Kidney tubule cell (primary cell): ENCODE measurements at regions not wholly inside any gene's neighbourhood (a gene's known extent, or its start where the extent isn't known, plus 50 kb on each side); places are given as distances from the start of the nearest gene placed in this dataset.

ENCODE experiments used
- DNase-seq: peaks from one replicate; pipeline ENCODE4 v3.0.0-alpha.2; 2018; ENCODE audit warnings: low spot score

DNA sequence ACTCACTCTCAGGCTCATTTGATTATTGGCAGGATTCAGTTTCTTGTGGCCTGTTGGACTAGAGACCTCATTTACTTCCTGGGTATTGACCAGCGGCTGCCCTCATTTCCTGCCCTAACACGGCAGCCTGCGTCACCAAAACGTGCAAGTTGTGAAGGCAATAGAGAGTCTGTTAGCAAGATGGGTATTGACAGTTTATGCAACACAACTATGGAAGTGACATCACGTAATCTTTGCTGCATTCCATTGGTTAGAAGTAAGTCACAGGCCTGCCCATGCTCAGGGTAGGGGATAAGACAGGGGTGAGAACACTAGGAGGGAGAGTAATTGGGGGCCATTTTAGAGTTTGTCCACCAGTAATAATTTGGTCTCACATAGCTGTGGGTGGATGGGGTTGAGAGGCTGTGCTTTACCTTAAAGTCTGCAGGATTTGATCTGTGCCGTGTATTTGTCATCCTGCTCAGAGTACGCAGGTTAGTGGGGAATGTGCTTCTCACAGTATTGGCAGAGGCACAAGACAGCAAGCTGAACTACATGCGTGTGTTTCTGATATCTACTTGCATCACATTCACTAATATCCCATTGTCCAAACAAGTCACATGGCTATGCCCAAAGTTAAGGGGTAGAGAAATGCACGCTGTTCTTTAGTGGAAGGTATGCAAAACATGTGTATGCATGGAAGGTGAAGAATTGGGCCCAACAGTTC lies 83.3 kb downstream of the EDEM1 start:
- no peak for DNase-seq

- DNase-seq = no peak
Observed at GRCh38 chr3:5271372-5271683, 83.8 kb downstream of the EDEM1 start.

DNA sequence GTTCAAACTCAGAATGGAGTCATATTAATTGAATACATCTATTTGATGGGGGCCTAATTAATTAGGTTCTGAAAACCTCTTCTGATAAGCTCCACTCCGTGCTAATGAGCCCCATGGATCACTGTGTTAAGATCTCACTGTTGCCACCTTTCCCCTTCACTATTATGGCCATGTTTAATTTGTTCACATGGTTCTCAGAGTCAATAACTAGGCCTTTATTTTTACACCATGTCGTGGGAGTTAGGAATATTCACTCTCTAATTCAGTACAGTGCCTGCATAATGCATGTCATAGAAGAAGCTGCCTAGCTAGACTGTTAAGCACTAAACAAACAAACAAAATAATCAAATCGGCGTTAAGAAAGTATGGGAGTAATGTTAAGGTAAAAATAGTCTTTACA lies 84.9 kb downstream of the EDEM1 start:
- DNase-seq = no peak

DNA sequence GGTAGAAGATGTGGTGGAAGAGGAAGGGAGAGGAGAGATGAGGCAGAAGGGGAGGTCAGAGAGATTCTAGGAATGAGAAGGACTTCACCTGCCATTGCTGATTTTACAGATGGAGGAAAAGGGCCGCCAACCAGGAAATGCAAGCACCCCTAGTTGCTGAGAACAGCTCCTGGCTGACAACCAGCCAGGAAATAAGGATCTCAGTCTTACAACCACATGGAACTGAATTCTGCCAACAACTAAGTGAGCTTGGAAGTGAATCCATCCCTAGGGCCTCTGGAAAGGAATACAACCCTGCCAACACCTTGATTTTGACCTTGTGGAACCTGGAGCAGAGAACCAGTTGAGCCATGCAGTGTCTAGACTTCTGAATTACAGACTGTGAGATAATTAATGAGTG lies 86.6 kb downstream of the EDEM1 start:
- no peak for DNase-seq

GRCh38 chr3:5275529-5275928 lies 88.0 kb downstream of the EDEM1 start:
- peak; percentile 36 for DNase-seq

DNA sequence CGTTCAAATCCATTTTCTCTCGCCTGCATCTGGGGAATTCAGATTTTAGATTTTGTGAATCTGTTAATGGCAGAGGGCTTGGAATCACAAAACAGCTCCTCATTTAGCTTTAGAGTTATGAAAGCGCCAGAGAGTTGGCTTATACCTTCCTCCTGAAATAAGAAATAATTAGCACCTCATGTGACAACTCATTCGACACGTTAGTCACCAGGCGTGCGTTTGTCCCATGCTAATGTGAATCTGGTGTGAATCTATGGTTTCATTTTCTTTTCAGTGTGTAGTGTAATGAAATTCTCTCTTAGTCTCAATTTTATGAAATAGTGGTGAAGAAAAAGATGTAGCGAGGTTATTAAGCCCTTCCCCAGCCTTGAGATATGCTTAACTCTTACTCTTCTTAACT lies 89.4 kb downstream of the EDEM1 start:
- DNase-seq = no peak

DNA sequence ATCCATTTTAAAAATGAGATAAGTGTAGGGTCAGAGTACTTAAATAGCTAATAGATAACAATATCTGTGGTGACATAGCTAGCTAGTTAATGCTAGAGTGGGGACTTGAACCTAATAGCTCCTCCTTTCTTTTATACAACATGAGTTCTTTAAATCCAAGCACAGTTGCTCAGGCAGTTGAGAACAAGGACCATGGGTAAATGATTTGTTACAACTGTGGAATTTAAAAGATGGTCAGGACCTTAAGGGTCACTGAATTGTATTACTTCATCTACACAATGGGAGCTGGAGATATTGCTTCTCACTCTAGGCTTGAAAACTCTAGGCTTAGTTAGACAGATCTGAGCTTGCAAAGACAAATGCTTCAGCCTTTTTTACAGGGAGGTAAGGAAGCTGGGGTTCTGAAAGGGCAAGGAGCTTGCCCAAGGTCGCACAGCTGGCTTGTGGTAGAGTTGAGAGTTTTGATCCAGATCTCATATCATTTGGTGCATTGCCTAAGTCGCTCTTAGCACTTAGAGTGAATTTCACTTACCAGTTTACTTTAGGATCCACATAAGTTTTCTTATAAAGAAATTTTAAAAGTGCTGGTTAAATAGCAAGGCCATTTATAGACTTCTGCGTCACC lies 90.2 kb downstream of the EDEM1 start:
- DNase-seq = peak; percentile 45

DNA sequence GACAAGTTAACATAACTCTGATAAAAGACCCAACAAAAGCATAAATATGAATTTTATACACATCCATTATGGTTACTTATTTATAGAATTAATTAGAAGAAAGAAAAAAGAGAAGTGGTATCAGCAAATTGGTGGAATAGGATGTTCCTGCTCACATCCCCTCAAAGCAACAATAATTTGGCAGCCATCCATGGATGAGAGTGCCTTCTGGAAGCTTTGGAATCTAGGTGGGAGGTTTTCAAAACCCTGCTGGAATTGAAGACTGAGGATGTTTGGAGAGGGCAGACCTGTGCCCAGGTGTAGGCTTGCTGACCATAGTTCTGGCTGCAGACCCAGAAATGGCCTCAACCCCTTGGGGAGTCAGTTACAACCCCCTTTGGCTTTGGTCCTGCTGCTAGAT lies 91.2 kb downstream of the EDEM1 start:
- peak; percentile 75 for DNase-seq

DNA sequence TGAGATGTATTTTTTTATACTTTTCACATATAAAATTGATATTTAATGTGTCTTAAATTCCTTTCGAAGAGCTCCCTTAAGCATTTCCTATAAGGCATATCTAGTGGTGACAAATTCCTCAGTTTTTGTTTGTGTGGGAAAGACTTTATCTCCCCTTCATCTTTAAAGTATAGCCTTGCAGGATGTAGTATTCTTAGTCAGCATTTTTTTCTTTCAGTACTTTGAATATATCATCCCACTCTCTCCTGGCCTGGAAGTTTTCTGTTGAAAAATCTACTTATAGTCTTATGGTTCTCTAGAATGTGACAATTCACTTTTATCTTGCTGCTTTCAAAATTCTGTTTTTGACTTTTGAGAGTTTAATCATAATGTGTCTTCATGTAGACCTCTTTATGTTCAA lies 95.2 kb downstream of the EDEM1 start:
- DNase-seq = no peak

GRCh38 chr3:5285439-5285838 lies 97.9 kb downstream of the EDEM1 start:
- DNase-seq = no peak

DNA sequence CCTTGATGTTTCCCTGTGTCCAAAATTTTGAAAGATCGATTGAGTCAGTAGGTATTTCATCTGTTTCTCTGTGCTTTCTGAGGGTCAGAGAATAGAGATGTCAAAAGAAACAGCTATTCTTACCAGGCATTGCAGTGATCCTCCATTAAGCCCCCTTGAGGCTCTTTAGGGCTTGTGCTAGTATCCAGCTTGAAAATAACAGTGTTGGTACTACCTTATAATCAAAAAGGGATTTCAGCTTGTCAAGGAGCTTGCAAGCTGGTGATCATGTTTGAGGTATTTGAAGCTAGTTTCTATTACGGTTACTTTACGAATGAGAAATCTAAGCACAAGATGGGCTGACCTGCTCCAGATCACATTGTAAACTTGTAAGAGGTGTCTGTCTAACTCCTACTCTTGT lies 103.4 kb downstream of the EDEM1 start:
- no peak for DNase-seq

- DNase-seq = no peak
Observed at GRCh38 chr3:5292512-5292911, 105.0 kb downstream of the EDEM1 start.

DNA sequence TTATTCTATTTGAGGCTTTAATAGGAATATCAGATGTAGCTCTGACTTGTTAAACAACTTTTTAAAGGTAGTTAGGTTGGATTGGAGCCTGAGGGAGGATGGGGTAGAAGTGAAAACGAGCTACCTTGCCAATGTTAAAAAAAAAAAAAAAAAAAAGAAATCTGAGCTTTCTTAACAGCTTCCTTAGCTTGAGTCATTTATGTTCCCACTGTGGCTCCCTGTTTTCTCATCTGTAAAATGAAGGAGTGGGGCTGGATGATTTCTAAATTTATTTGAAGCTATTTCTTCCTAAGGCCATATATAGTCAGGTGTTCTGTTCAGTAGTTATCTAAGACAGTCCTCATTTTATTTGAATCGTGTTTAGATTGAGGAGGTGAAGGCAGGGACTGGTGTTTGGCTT lies 105.7 kb downstream of the EDEM1 start:
- DNase-seq = peak; percentile 40

GRCh38 chr3:5294356-5294755 lies 106.8 kb downstream of the EDEM1 start:
- peak; percentile 96 for DNase-seq

DNA sequence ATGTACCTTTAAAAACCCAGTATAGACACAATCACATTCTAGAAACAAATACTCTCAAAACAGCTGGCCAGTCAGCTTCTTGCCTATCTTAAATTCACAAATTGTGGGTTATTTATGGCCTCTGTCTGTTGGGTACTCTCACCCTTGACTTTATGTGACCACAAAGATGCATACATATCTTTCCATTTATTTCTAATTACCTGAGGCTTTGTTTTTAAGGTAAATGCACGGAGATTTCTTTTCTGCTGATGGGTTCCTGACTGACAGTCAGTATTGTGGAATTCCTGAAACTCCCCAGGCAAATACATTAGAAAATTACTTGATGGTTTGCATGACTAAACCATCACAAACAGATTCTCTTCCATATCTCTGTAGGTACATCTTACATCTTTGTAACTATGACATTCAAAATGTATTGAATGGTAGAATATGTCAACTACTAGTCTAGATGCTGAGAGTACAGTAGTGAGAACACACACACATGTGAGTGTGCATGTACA lies 107.7 kb downstream of the EDEM1 start:
- peak; percentile 47 for DNase-seq

DNA sequence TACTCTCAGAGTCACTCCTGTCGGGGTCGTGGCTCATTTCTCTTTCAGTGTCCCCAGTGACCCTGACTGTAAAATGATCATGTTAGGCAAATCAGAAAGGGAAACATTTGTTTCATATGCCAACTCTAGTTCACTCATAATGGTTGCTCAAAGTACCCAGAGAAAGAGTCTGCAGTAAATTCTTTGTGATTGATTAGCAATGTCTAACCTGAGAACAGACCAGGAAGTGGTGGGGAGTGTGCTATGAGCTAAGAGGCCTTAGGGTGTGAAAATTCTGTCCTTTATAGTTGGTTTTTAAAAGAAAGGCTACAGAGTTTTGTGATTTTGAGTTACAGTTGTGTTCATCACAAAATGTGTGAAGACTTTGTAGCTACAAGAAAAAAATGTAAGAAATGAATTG lies 108.9 kb downstream of the EDEM1 start:
- peak; percentile 52 for DNase-seq

GRCh38 chr3:5297895-5298294 lies 110.4 kb downstream of the EDEM1 start:
- DNase-seq = peak; percentile 44

DNA sequence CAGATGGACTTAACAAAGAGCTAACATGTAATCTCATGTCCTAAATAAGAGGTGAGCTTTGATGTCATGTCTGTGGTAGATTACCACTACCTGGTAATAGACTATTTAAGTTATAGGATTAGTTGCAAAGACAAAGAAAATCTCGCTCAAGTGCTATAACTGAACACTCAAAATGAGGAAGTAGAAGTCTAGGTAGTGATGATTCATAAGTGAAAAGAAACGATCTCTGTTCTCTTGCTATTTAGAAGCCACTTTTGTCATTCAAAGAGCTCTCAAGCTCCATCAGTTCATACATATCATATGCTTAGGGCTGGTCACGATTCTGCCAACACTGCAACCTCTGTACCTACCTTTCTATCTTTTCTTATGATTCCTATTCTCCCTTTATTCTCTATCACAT lies 110.9 kb downstream of the EDEM1 start:
- peak; percentile 62 for DNase-seq

- DNase-seq = no peak
Observed at GRCh38 chr3:5299161-5299560, 111.7 kb downstream of the EDEM1 start.

DNA sequence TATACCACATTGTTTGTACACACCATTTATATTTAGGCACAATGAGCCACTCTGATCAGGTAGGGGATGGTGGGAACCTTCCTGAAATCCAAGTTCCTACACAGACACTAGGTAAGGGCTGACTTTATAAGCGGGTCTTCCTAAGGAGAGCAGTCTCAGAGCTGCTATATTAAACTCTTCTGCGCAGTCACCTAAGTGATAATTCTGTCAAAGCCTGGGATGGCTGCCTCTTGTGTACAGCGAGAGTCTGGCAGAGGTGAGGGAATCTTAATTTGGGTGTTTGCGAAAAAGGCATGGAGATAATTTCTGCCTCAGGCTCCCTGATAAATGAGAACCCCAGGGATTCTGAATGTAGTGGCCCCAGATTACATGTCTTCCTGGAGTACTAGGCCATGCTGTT lies 113.1 kb downstream of the EDEM1 start:
- DNase-seq = no peak

DNA sequence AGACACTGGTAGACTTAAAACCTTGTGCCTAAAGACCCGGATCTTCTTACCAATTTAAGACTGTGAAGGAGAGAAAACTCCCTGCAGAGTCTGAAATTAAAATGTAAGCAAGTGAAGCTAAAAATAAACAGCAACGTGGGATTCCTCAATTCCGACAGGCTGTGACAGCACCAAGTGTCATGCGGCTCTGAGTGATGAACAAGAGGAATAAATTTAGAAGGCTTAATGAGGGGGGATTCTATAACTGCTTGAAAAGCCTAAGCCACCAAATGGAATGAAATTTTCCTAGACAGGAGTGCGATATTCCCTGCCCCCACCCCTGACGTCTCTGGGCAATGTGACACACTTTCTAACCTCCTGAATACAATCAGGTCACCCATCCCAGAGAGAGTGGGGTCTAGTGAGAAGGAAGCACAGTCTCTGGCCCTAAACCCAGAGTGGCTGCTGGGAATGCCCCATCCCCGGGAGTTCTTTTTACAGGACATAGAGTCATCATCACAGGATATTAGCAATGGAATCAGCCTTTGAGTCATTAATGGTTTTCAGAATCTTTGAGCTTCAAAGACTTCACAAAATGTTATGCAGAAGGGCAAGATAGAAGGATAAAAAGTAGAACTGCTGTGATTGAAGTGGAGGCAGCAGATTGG lies 114.3 kb downstream of the EDEM1 start:
- peak; percentile 92 for DNase-seq

GRCh38 chr3:5302661-5303060 lies 115.2 kb downstream of the EDEM1 start:
- peak; percentile 26 for DNase-seq

- no peak for DNase-seq
Observed at GRCh38 chr3:5304188-5304587, 116.7 kb downstream of the EDEM1 start.
